H9 (cell line): ENCODE measurements at regions not wholly inside any gene's neighbourhood (a gene's known extent, or its start where the extent isn't known, plus 50 kb on each side); places are given as distances from the start of the nearest gene placed in this dataset.

Source experiments
- DNase-seq: peaks from one replicate; pipeline ENCODE4 v3.0.0-alpha.2; 2017
- H2AFZ ChIP-seq: one replicate; pipeline ENCODE4 v1.6.1; 2013; ENCODE audit warnings: mild to moderate bottlenecking, low read length, control low read depth, moderate library complexity
- H2AK5ac ChIP-seq: 2 replicates; pipeline ENCODE4 v1.6.1; 2013; ENCODE audit warnings: low read length, control low read depth, mixed read lengths; ENCODE audit not compliant: insufficient read length
- H2BK120ac ChIP-seq: one replicate; pipeline ENCODE4 v1.6.1; 2013; ENCODE audit warnings: low read depth, mild to moderate bottlenecking, low read length, control low read depth, inconsistent platforms; ENCODE audit not compliant: poor library complexity, severe bottlenecking
- H2BK12ac ChIP-seq: 2 replicates; pipeline ENCODE4 v1.6.1; 2013; ENCODE audit warnings: low read length, control low read depth, mixed read lengths, low read depth; ENCODE audit not compliant: insufficient read length
- H2BK15ac ChIP-seq: 2 replicates; pipeline ENCODE4 v1.6.1; 2013; ENCODE audit warnings: low read depth, low read length, control low read depth
- H2BK20ac ChIP-seq: one replicate; pipeline ENCODE4 v1.6.1; 2013; ENCODE audit warnings: low read depth, mild to moderate bottlenecking, low read length, control low read depth, inconsistent platforms; ENCODE audit not compliant: poor library complexity, severe bottlenecking
- H2BK5ac ChIP-seq: 2 replicates; pipeline ENCODE4 v1.6.1; 2013; ENCODE audit warnings: low read length, control low read depth, mixed read lengths; ENCODE audit not compliant: insufficient read length
- H3K14ac ChIP-seq: 2 replicates; pipeline ENCODE4 v1.6.1; 2013; ENCODE audit warnings: low read length, control low read depth; ENCODE audit not compliant: insufficient read depth
- H3K18ac ChIP-seq: 2 replicates; pipeline ENCODE4 v1.6.1; 2013; ENCODE audit warnings: low read depth, mild to moderate bottlenecking, mixed read lengths, low read length, control low read depth; ENCODE audit not compliant: insufficient read length
- H3K23ac ChIP-seq: 2 replicates; pipeline ENCODE4 v1.6.1; 2013; ENCODE audit warnings: low read length, control low read depth, mixed read lengths, low read depth; ENCODE audit not compliant: insufficient read length
- H3K23me2 ChIP-seq: 2 replicates; pipeline ENCODE4 v1.6.1; 2013; ENCODE audit warnings: low read depth, mild to moderate bottlenecking, mixed read lengths, low read length, control low read depth; ENCODE audit not compliant: insufficient read length, poor library complexity, severe bottlenecking
- H3K27ac ChIP-seq: 2 replicates; pipeline ENCODE4 v1.5.1; 2013; ENCODE audit warnings: low read length, control low read depth, mixed read lengths, low read depth; ENCODE audit not compliant: insufficient read length
- H3K27me3 ChIP-seq: 2 replicates; pipeline ENCODE4 v1.6.1; 2013; ENCODE audit warnings: low read length, control low read depth, inconsistent platforms; ENCODE audit not compliant: insufficient read depth
- H3K4ac ChIP-seq: 2 replicates; pipeline ENCODE4 v1.6.1; 2013; ENCODE audit warnings: low read depth, mild to moderate bottlenecking, control low read depth, inconsistent platforms, low read length, moderate library complexity
- H3K4me1 ChIP-seq: 2 replicates; pipeline ENCODE4 v1.6.1; 2013; ENCODE audit warnings: low read length, control low read depth, inconsistent platforms; ENCODE audit not compliant: insufficient read depth
- H3K4me2 ChIP-seq: 2 replicates; pipeline ENCODE4 v1.6.1; 2013; ENCODE audit warnings: low read length, control low read depth, mixed read lengths; ENCODE audit not compliant: insufficient read length, insufficient read depth
- H3K56ac ChIP-seq: 2 replicates; pipeline ENCODE4 v1.6.1; 2013; ENCODE audit warnings: low read depth, mild to moderate bottlenecking, mixed read lengths, low read length, control low read depth; ENCODE audit not compliant: insufficient read length
- H3K79me1 ChIP-seq: 2 replicates; pipeline ENCODE4 v1.6.1; 2013; ENCODE audit warnings: low read depth, mild to moderate bottlenecking, moderate library complexity, low read length, control low read depth, inconsistent platforms; ENCODE audit not compliant: insufficient read depth, poor library complexity, severe bottlenecking
- H3K79me2 ChIP-seq: 2 replicates; pipeline ENCODE4 v1.6.1; 2013; ENCODE audit warnings: low read length, control low read depth, inconsistent platforms; ENCODE audit not compliant: insufficient read depth
- H3K9ac ChIP-seq: 2 replicates; pipeline ENCODE4 v1.6.1; 2013; ENCODE audit warnings: low read length, control low read depth, mixed read lengths; ENCODE audit not compliant: insufficient read length; ENCODE audit errors: extremely low read depth
- H3K9me3 ChIP-seq: one replicate; pipeline ENCODE4 v1.6.1; 2013; ENCODE audit warnings: low read depth, low read length, inconsistent platforms; ENCODE audit not compliant: control insufficient read depth
- H3T11ph ChIP-seq: one replicate; pipeline ENCODE4 v1.6.1; 2013; ENCODE audit warnings: mild to moderate bottlenecking, low read length, control low read depth, inconsistent platforms
- H4K20me1 ChIP-seq: one replicate; pipeline ENCODE4 v1.6.1; 2013; ENCODE audit not compliant: control insufficient read depth, insufficient read length, insufficient read depth
- H4K5ac ChIP-seq: 2 replicates; pipeline ENCODE4 v1.6.1; 2013; ENCODE audit warnings: low read depth, mild to moderate bottlenecking, mixed read lengths, low read length, control low read depth; ENCODE audit not compliant: insufficient read length
- H4K8ac ChIP-seq: replicated peaks from 2 replicates; pipeline ENCODE4 v1.6.1; 2013; ENCODE audit warnings: low read length, control low read depth, mixed read lengths, low read depth; ENCODE audit not compliant: insufficient read length
- H4K91ac ChIP-seq: 2 replicates; pipeline ENCODE4 v1.6.1; 2013; ENCODE audit warnings: low read depth, mild to moderate bottlenecking, moderate library complexity, mixed read lengths, low read length, control low read depth; ENCODE audit not compliant: insufficient read length
- H3K27ac Mint-ChIP-seq, 3 experiments: 2 replicates in 2 of 3; 3 replicates in 1 of 3; pipeline ENCODE4 v1.8.0; 2020 to 2021; ENCODE audit warnings: mixed read lengths in 3 of 3, mild to moderate bottlenecking in 1 of 3, moderate library complexity in 1 of 3
- H3K27me3 Mint-ChIP-seq: 2 replicates; pipeline ENCODE4 v1.8.0; 2021; ENCODE audit warnings: low read depth, mild to moderate bottlenecking, moderate library complexity, mixed read lengths
- H3K36me3 Mint-ChIP-seq, 3 experiments: 2 replicates in 2 of 3; 3 replicates in 1 of 3; pipeline ENCODE4 v1.8.0; 2020 to 2021; ENCODE audit warnings: low read depth in 3 of 3, mixed read lengths in 3 of 3; ENCODE audit not compliant: insufficient read depth in 1 of 3
- H3K4me1 Mint-ChIP-seq, 2 experiments: 2 replicates each; pipeline ENCODE4 v1.8.0; 2020; ENCODE audit warnings: mixed read lengths in 2 of 2
- H3K4me3 Mint-ChIP-seq, 2 experiments: 2 replicates in 1 of 2; 3 replicates in 1 of 2; pipeline ENCODE4 v1.8.0; 2020 to 2021; ENCODE audit warnings: mild to moderate bottlenecking in 2 of 2, mixed read lengths in 2 of 2, moderate library complexity in 1 of 2
- H3K9me3 Mint-ChIP-seq, 2 experiments: 2 replicates in 1 of 2; 3 replicates in 1 of 2; pipeline ENCODE4 v1.8.0; 2020; ENCODE audit warnings: mild to moderate bottlenecking in 2 of 2, mixed read lengths in 2 of 2, moderate library complexity in 1 of 2
- WGBS: extraction: QIAGEN DNeasy Blood & Tissue Kit; methylation state at CpG from one replicate; pipeline ENCODE4 v1.1.7; 2013; ENCODE audit warnings: missing lambda C conversion rate, low lambda C conversion rate, mixed read lengths; ENCODE audit not compliant: insufficient read length; ENCODE audit errors: extremely low coverage; 5-methylcytosine and 5-hydroxymethylcytosine counted together
- TF ChIP-seq, protein P1 (sequence below): fragments of 200-600 bp; sonication (generic); conservative IDR thresholded peaks from 3 replicates; pipeline ENCODE4 v1.8.0; 2021; ENCODE audit warnings: antibody characterized with exemption, mild to moderate bottlenecking

DNA sequence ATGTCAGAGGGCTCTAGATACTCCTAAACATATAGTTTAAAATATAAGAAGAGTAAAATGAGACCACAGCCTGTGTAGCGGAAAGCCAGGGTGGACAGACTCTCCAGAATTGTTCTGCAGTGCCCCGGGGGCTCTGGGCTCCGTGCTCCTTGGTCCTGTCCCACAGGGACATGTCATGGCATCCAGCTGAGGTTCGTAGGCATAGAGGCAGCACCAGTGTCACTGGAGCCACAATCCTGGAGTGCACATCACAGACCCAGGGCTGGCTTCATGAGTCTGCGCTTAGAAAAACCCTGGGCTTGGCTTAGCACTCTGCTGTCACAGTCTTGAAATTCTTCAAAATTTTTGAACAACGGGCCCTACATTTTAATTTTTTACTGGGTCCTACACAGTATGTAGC is 280.4 kb upstream of the ZNF32 start:
- no peaks in the 10 kb centered on the region for H3K27me3 ChIP-seq
- no peak overlapping the region for H2AFZ ChIP-seq
- H4K8ac ChIP-seq: no peak overlapping the region
- no peak overlapping the region for H3K18ac ChIP-seq
- no peak overlapping the region for H2BK12ac ChIP-seq
- H3K9ac ChIP-seq: no peak overlapping the region
- Mint-ChIP-seq H3K27me3 (peaks cover 2% of the 10 kb centered on the region), H3K9me3 (peaks cover 4 to 10% of the 10 kb centered on the region in 2 experiments; a peak in 4 of 5 replicates), H3K4me1 (peaks cover 0 to 3% of the 10 kb centered on the region in 2 experiments; a peak in 1 of 4 replicates), H3K27ac (no peak overlapping the region), H3K4me3 (no peak overlapping the region), H3K36me3 (peaks cover 0 to 3% (median 2%) of the 10 kb centered on the region in 3 experiments; a peak in 2 of 7 replicates)
- no peak overlapping the region for H2BK15ac ChIP-seq
- H3T11ph ChIP-seq: no peak overlapping the region
- no peak overlapping the region for H2BK5ac ChIP-seq
- H3K79me2 ChIP-seq: no peaks in the 10 kb centered on the region
- no peak overlapping the region for H3K56ac ChIP-seq
- H3K14ac ChIP-seq: no peak overlapping the region
- no peak overlapping the region for H3K4ac ChIP-seq
- H2BK20ac ChIP-seq: no peak overlapping the region
- WGBS: no CpG with 5 or more reads among the region's 6 CpGs
- no peak overlapping the region for H4K91ac ChIP-seq
- H4K5ac ChIP-seq: no peak overlapping the region
- DNase-seq: no peak
- no peak overlapping the region for H3K27ac ChIP-seq
- no peaks in the 10 kb centered on the region for H3K4me1 ChIP-seq
- TF ChIP-seq, protein P1, sequence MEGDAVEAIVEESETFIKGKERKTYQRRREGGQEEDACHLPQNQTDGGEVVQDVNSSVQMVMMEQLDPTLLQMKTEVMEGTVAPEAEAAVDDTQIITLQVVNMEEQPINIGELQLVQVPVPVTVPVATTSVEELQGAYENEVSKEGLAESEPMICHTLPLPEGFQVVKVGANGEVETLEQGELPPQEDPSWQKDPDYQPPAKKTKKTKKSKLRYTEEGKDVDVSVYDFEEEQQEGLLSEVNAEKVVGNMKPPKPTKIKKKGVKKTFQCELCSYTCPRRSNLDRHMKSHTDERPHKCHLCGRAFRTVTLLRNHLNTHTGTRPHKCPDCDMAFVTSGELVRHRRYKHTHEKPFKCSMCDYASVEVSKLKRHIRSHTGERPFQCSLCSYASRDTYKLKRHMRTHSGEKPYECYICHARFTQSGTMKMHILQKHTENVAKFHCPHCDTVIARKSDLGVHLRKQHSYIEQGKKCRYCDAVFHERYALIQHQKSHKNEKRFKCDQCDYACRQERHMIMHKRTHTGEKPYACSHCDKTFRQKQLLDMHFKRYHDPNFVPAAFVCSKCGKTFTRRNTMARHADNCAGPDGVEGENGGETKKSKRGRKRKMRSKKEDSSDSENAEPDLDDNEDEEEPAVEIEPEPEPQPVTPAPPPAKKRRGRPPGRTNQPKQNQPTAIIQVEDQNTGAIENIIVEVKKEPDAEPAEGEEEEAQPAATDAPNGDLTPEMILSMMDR: no peak
- no peaks in the 10 kb centered on the region for H4K20me1 ChIP-seq
- H3K23ac ChIP-seq: no peak overlapping the region
- no peaks in the 10 kb centered on the region for H3K23me2 ChIP-seq
- H3K9me3 ChIP-seq: no peaks in the 10 kb centered on the region
- no peak overlapping the region for H3K4me2 ChIP-seq
- no peak overlapping the region for H2AK5ac ChIP-seq
- H2BK120ac ChIP-seq: no peak overlapping the region
- no peaks in the 10 kb centered on the region for H3K79me1 ChIP-seq
